ENCODE measurements at regions not wholly inside any gene's neighbourhood (a gene's known extent, or its start where the extent isn't known, plus 50 kb on each side); places are given as distances from the start of the nearest gene placed in this dataset.

GRCh38 chr9:34869390-34869789 is 88.7 kb upstream of the PHF24 start:
- no peak overlapping the region for H3K27ac Mint-ChIP-seq
- no peaks in the 10 kb centered on the region; the same call in 2 of the 3 replicates for H3K9me3 Mint-ChIP-seq
- Histone ChIP-seq H3F3A (replicated peaks; ENCODE audit: low read depth) (no peaks in the 10 kb centered on the region), H3K79me2 (replicated peaks; ENCODE audit: insufficient read depth) (no peaks in the 10 kb centered on the region), H3K4me3 (no peak overlapping the region), H3K27ac (ENCODE audit: low read depth) (no peak overlapping the region), H3K9me2 (ENCODE audit: insufficient read depth) (no peaks in the 10 kb centered on the region), H3K4me1 (ENCODE audit: insufficient read depth) (no peaks in the 10 kb centered on the region), H3K27me3 (ENCODE audit: insufficient read depth) (no peaks in the 10 kb centered on the region), H3K4me2 (no peak overlapping the region), H3K36me3 (ENCODE audit: insufficient read depth) (no peaks in the 10 kb centered on the region), H2AFZ (no peak overlapping the region), H4K20me1 (replicated peaks; ENCODE audit: insufficient read depth) (no peaks in the 10 kb centered on the region)
- H3K27me3 Mint-ChIP-seq (ENCODE audit: insufficient read depth, low read depth, poor library complexity): peaks cover 2% of the 10 kb centered on the region
- TF ChIP-seq ZNF114 (CRISPR knock-in tag; IDR thresholded peaks at IDR 0.05) (no peak), CTCF (conservative IDR thresholded peaks at IDR 0.05; ENCODE audit: low read depth in 2 of 2) (peak; percentile 66 to 72)
- no peaks in the 10 kb centered on the region for H3K4me1 Mint-ChIP-seq
- DNase-seq (ENCODE audit: low spot score) (peak; percentile 48), ATAC-seq (no peak)
- no peaks in the 10 kb centered on the region for H3K36me3 Mint-ChIP-seq (ENCODE audit: low read depth)
- H3K4me3 Mint-ChIP-seq: no peak overlapping the region

- Histone ChIP-seq H3K4me3 (no peak overlapping the region), H3K9me2 (ENCODE audit: insufficient read depth) (0 out of 2 replicates have a peak, but pooled peaks cover 4% of the 10 kb centered on the region), H3K36me3 (ENCODE audit: insufficient read depth) (no peaks in the 10 kb centered on the region), H4K20me1 (replicated peaks; ENCODE audit: insufficient read depth) (no peaks in the 10 kb centered on the region), H3K79me2 (replicated peaks; ENCODE audit: insufficient read depth) (no peaks in the 10 kb centered on the region), H3K4me1 (ENCODE audit: insufficient read depth) (no peaks in the 10 kb centered on the region), H3K4me2 (no peak overlapping the region), H3K27ac (ENCODE audit: low read depth) (no peak overlapping the region), H2AFZ (no peak overlapping the region), H3F3A (replicated peaks; ENCODE audit: low read depth) (no peaks in the 10 kb centered on the region), H3K27me3 (ENCODE audit: insufficient read depth) (no peaks in the 10 kb centered on the region)
- Mint-ChIP-seq H3K27ac (no peak overlapping the region), H3K9me3 (peaks cover 6% of the 10 kb centered on the region; the same call in 1 of the 3 replicates), H3K36me3 (ENCODE audit: low read depth) (no peaks in the 10 kb centered on the region), H3K4me1 (no peaks in the 10 kb centered on the region), H3K4me3 (no peak overlapping the region), H3K27me3 (ENCODE audit: insufficient read depth, low read depth, poor library complexity) (peaks cover 2% of the 10 kb centered on the region)
- ATAC-seq: no peak
- no peak for DNase-seq (ENCODE audit: low spot score)
- TF ChIP-seq REST (IDR thresholded peaks at IDR 0.05; ENCODE audit: unreplicated experiment) (no peak), ZNF114 (CRISPR knock-in tag; IDR thresholded peaks at IDR 0.05) (no peak), ZNF331 (CRISPR knock-in tag; IDR thresholded peaks at IDR 0.05; ENCODE audit: low read depth) (no peak), ETS1 (IDR thresholded peaks at IDR 0.05) (no peak), STAT1 (IDR thresholded peaks at IDR 0.05; ENCODE audit: unreplicated experiment) (no peak), CTCF (conservative IDR thresholded peaks at IDR 0.05; ENCODE audit: low read depth in 2 of 2) (no peak), NANOG (IDR thresholded peaks at IDR 0.05; ENCODE audit: borderline replicate concordance) (no peak)
Observed at GRCh38 chr9:34866614-34867013, 91.5 kb upstream of the PHF24 start.
